NCI-H2107 (cell line): ENCODE measurements at regions not wholly inside any gene's neighbourhood (a gene's known extent, or its start where the extent isn't known, plus 50 kb on each side); places are given as distances from the start of the nearest gene placed in this dataset.
"Not testable (repeated sequence)": the region's sequence is repeated elsewhere in the genome, so short reads cannot be mapped to it uniquely, and the experiment has no call there.

Experiments used
- DNase-seq: peaks from one replicate; lab custom pipeline; 2025; lab: John Stamatoyannopoulos, UW

DNA sequence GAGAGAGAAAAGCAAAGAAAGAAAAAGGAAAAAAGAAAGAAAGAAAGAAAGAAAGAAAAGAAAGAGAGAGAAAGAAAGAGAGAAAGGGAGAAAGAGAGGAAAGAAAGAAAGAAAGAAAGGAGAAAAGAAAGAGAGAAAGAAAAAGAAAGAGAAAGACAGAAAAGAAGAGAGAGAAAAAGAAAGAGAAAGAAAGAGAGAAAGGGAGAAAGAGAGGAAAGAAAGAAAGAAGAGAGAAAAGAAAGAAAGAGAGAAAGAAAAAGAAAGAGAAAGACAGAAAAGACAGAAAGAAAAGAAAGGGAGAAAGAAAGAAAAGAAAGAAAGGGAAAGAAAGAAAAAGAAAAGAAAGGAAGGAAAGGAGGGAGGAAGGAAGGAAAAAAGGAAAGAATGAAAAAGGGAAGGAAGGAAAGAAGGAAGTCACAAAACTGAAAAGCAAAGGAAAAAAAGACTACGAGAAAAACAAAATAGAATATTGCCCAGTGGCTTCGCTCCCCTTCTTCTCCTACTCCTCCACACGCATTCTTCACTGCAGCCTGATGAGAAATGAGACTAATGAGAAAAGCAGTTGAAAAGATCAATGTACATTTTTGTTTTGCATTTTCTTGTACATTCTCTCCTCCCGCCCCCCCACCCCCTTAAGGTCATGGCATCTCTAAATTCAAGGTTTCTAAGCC, 170.0 kb downstream of the SOD2 start:
- no peak for DNase-seq

DNA sequence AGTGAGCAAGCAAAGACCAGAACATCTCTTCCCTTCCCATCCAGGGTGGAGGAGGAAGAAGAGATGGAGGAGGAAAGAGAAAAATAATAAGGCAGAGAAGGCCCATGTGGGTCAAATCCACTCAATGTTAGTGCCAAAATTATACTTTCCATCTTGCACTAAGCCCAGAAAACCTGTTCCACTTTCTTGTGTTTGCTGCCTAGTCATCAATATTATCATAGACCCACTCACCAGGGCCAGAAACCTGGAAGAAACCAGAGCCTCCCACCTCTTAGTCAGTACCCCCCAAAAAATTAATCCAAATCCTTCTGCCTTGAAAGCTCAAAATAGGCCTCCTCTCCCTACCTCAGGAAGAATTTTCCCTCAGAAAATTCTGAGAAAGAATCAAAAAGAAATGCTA, 171.1 kb downstream of the SOD2 start:
- DNase-seq, result no peak

DNA sequence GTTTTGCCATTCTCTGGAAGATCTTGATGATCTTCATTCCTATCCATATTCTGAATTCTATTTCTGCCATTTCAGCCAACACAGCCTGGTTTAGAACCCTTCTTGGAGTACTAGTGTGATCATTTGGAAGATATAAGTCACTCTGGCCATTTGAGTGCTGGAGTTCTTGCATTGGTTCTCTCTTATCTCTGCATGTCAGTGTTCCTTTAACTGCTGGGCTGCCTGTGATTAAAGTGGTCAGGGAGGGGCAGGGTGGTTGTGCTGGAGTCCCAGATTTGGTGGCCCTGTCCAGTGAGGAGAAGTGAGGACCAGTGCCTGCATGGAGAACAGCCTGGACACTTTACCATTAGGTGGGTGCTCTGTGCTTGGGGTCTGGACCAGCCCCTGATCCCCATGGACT, 173.0 kb downstream of the SOD2 start:
- DNase-seq, result no peak

DNA sequence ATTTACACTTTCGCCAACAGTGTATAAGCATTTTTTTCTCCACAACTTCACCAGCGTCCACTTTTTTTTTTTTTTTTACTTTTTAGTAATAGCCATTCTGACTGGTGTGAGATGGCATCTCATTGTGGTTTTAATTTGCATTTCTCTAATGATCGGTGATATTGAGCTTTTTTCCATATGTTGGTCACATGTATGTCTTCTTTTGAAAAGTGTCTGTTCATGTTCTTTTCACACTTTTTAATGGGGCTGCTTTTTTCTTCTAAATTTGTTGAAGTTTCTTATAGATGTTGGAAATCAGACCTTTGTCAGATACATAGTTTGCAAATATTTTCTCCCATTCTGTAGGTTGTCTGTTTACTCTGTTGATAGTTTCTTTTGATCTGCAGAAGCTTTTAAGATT, 177.2 kb downstream of the SOD2 start:
- DNase-seq, result not testable (repeated sequence)

DNA sequence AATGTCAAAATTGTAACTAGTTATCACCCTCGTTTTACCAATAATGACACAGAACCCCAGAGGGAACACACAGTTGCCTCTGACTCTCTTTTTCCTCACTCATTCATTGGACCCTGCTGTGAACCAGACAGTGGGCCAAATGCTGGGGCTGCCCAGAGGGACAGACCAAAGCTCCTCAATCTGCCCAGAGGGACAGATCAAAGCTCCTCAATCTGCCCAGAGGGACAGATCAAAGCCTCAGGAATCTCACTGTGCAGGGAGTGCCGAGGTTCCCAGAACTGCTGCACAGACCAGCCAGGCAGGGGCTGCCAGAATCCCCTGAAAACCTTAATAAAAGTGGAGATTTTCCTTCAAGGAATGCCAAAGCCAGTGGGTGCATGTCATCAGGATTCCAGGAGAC, 179.1 kb downstream of the SOD2 start:
- no peak for DNase-seq

DNA sequence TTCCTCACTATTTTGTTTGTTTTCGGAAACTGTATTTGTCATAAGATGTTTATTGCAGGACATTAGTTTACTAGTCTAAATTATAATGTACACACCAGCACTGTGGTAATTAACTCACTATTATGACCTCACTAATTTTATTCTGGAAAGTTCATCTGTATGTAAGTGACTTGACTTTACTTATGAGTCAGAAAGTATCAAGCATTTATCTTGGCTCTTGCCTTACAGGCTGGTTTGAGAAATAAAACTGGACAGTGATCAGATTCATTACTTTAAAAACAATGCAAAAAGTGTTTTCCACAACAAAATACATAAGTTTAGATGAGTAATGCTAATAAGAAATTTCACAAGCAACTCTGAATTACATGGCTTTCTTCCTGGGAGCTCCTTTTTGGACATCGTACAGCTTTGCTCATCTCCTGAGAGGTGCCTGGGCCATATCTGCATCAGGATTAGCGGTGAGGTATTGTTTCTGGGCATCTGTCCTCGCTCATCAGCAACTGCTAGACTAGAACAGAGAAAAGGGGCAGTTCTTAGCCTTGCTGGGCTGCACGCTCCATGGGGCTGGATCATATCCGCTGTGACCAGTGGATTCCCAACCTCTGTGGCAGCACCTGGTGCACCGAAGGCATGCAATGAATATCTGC, 179.8 kb downstream of the SOD2 start:
- no peak for DNase-seq

DNA sequence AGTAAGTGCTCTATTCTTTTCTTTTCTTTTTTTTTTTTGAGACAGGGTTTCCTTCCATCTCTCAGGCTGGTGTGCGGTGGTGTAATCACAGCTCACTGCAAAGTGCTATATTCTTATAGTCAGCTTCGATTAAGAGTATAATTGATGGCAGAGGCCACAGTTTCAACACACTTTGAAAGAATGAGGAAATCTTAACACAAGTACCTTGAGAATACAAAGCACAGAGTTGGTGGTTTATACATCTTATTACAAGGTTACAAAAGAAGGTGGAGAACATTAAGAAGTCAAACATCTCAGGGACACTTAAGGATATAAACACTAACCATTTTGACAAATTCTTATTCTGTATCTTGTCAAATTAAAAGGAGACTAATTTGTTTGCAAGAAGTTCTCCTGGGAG, 180.5 kb downstream of the SOD2 start:
- no peak for DNase-seq

DNA sequence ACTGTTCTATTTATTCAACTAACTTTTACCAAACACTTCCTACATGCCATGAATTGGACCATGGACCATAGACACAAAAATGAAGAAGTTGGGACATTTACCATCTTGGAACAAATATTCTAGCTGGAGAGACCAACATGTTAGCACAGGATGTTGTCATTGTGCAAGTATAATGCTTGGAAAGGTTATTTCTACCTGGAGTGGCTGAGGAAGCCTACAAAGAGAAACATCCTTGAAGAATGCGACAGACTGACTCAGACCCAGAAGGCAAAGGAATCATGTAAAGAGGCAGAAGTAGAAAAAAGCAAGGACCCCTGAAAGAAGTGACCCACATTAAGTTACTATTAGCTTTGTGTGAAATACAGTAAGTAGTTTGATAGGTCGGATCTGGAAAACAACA, 180.9 kb downstream of the SOD2 start:
- DNase-seq, result no peak

DNA sequence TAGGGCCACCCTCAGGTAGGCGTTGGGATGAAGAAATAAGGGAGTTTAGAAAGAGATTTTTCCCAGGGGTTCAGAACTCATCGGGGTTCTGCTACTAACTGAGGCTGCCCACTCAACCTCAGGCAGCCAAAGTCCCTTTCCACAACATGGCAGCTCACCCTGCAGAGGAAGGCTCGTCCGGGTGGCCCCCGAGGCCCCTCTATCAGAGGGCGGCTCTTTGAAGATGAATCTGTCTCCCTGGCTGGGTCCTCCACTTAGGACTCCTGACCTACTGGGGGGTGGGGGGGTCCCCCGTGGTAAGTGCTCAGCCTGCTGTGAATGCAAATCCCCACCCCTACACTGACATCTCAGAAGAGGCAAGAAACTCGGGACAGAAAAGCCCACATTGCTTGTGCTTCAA, 182.9 kb downstream of the SOD2 start:
- DNase-seq, result no peak

DNA sequence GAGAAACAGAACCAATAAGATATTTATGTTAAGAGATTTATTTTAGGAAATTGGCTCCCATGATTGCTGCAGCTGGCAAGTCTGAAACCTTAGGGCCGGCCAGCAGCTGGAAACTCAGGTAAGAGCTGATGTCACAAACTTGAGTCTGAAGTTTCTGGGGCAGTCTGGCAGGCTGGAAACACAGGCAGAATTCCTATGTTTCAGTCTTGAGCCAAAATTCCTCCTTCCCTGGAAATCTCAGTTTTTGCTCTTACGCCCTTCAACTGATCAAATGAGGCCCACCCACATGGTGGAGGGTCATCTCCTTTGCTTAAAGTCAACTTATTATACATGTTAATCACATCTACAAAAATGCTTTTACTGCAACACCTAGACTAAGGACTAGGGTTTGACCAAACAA, 184.1 kb downstream of the SOD2 start:
- DNase-seq, result no peak

DNA sequence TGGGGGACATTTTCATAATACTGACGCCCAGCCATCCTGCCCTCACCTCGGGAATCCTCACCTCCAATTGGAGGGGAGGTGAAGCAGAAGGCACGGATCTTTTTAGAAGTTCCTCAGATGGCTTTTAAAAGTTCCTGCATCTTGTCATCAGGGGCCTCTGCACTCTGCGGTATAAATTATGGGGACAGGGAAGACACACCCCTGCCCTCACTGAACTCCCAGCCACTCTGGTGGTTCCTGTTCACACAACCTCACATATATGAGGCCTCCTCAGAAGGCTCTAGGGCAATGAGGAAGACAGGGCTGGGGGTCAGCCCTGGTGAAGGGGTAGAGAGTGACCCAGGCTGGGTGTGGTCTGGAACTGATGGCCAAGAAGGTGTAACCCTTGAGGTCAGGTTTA, 187.0 kb downstream of the SOD2 start:
- DNase-seq, result no peak

DNA sequence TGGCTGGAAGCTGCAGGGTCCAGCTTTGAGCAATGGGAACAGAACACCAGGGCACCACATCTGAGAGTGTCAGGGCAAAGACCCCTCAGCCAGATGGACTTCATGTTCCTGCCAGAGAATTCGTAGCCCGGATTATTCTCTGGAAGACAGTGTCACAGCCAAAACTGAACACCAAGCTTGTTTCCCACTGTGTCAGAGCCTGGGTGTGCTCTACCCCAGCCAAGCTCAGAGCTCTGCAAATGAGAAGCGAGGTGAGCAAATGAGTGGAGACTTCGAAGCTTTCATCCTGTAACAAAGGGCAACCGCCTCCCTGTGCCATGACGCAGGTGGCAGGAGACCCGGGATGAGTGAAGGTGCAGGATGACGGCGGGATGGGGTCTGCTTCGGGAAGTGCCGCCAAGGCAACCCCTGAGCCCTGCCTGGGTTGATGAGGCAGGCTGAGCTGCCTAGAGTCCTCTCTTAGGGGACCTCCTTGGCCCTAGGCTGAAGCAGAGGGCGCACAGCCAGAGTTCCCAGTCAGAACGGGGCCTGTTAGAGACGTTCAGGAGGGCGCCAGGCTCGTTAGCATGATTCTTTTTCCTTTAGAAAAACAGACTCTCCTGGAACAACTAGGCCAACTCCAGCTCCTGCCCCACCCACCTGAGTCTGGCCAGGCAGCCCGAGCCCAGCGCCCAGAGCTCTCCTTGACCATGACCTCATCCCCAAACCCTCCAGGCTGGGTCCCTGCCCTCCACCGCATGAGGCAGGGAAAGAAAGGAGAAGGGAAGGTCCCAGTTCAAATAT, 187.7 kb downstream of the SOD2 start:
- DNase-seq, result no peak

DNA sequence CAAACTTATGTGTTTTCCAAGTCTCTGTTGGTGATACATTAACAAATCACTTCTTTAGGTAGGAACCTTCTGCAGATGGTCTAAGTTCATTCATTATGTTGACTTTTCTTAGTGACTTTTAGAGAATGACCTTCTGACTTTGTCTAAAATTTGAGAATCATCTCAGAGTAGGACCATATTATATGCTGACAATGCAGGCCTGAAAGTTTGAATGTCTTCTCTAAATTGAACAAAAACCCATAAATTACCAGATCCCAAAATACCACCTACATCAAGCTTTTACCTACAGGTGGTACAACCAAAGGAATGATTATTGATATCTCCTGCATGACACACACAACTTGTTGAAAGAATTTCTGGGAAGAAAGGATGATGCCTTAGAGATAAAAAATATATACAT, 191.5 kb downstream of the SOD2 start:
- DNase-seq, result no peak

DNA sequence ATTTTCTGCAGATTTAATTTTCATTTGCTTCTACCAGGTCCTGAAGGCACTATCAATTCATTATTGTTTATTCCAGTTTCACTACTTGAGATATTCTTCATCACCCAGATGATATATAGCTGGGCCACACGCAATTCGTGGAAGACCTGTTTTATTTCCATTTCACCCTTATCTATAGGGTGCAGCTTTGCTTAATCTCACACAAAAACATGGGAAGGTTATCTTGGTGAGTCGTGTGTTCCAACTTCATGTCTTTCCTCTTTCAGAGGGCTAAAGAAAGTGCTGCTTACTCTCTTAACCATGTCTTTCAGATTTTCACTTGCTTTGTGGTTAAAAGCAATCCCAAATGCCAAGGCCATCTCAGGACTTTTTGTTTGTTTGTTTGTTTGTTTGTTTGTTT, 194.0 kb downstream of the SOD2 start:
- DNase-seq, result no peak

DNA sequence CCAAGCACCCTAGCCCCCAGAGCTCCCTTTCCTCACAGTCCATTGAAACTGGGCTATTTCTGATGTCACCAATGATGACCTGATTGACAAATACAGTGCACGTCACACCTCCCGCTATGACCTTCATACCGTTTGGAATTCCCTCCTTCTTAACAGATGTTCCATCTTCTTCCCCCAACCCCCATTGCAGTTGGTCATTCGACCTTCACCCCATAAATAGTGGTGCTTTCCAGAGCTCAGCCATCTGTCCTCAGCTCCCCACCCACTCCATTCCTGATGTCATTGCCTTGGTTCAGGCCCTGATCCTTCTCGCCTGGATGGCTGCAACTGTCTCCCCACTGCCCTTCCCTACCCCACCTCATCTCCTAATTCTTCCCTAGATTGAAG, 198.5 kb downstream of the SOD2 start:
- DNase-seq, result no peak

DNA sequence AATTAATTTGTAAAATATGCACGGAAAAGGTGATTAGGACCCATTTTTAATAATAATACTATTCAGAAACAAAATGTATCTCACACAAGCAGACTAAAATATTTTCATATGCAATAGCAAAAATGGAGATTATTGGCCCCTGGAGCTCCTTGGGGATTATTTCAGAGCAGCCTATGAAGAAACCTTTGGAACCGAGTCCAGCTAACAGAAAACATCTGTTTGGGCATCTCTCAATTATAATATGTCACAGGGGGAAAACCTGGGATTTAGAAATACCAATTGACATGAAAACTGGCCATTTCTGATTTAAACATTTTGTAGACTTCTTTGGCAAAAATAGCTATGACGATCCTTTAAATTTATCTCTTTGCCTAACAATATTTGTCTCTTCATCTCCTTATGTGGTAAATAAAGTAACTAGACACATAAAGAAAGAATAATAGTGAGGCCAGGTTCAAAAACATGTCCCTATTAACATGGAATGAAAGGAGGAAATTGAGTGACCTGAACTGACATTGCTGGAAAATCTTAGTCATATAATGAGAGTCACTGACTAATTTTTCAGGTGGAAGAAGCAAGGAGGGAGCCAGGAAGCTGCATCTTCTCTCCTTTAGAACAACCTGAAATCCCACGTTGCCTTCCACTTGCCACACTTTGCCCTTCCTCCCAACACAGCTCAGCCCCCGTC, 199.0 kb downstream of the SOD2 start:
- no peak for DNase-seq

DNA sequence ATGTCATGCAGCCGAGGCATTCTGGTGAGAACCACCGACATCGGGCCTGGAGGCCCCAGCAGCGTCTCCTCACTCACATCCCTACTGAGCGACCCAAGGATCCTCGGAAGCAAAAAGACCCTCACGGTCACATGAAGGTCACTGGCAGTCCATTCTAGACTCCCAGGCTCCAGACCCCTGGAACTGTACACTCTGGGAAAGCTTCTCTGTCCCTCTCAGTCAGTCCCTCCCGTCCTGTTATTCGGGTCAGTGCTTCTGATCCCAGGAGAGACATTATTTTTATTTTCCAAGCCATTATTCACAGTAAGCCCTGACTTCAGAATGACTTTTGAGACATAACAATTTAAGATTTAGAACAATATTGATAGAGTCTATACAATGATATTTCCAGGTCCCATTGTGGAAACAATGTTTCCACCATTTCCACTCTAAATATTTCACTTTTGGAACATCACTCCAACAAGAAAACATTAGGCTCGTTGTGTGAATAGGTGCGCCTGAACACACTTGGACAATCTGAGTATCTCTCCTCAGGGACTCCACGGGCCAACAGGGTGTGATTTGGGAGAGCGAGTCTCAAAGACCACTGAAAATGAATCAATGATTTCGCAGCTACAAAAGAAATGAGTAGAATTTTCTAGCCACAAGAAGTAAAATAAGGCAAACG, 199.7 kb downstream of the SOD2 start:
- DNase-seq, result no peak

DNA sequence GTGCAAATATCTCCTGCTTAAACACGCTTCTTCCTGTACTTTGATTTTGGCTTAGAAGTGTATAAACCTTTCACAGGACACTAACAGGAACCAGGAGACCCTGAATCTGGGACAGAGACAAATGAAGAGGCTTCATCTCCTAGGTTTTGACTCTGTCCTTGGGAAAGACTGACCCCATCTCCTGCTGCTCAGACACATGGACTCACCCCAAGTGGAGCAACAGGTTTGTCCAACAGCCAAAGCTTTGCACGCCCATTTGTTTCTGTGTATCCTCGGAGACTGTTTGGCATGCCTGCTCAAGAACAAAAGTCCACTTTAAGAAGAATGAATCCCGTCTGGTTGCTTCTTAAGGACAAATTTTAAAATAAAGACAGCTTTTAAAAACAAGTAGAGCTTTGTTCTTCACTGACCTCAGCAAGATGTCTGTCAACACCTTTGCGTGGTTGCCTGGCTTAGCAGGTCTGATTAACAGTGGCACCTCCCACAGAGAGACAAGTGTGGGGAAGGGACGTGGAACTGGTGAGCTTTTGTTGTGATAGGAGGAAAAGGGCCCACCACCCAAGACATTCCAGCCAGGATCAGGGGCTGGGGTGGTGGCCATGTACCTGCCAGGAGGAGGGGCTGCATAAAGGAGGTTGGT, 202.6 kb downstream of the SOD2 start:
- no peak for DNase-seq

DNA sequence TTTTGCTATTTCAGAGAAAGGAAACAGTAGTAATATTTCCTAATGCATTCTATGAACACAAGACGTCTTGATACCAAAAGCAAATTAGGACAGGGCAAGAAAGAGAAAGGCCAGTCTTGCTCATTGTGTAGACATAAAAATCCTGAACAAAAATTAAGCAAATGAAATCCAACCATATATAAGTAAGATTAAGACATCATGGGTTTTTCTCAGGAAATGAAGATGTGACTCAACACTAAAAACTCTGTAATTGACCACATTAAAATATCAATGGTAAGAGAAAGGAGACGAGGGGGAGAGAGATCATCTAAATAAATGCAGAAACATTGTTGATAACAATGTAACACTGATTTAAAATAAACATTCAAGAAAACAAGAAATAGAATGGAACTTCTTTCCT, 205.4 kb downstream of the SOD2 start:
- DNase-seq, result no peak

DNA sequence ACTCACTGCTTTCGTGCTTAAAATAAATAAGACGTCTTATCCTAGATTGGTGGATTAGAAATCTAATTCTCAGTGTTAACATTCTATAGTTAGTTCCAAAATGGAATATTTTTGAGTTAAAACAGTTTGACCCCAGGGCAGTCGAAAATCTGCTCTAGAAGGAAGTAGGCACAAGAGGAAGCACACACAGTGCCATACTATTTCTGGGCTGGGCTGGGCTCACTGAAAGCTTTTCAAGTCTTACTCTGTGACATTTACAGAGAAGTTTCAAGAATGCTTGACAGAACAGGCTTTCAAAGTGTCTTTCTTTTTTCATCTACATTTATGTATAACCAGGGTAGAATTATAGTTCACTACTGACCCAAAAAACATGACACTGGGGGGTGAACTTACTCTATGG, 209.8 kb downstream of the SOD2 start:
- no peak for DNase-seq

DNA sequence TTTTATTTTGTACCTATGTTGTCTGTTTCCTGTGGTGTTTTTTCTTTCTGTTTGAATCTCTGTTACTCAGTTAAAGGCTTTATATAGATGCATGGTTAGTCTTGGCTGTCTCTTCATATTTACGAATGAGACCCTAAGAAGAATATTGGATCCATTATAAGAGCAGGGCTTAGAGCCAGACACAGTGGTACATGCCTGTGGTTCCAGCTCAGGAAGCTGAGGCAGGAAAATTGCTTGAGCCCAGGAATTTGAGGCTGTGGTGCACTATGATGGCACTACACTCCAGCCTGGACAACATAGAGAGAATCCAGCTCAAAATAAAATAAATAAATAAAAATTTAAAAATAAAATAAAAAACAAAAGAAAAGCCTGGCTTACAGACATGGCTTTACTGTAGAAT, 211.1 kb downstream of the SOD2 start:
- DNase-seq, result no peak

DNA sequence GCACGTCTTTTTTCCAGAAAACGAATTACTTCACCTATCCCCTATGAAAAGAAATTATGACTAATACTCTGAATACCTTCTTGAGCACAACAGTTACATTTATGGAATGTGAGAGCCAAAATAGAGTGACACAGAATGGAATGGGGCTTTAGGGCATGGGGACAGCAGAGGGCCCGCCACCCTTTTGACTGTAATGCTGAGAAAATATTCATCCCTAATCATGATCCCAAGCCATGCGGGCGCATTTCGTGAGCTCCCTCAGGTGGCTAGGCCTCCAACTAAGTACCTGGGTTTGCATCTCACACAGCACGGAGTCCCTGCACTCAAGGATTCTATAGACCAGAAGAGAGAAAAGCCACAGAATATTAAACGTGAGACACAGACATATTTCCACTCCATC, 212.6 kb downstream of the SOD2 start:
- DNase-seq, result no peak
